ENCODE measurements at regions not wholly inside any gene's neighbourhood (a gene's known extent, or its start where the extent isn't known, plus 50 kb on each side); places are given as distances from the start of the nearest gene placed in this dataset.

- TF ChIP-seq E4F1 (IDR thresholded peaks at IDR 0.05; ENCODE audit: borderline replicate concordance, partially characterized antibody) (no peak), ATF3 (IDR thresholded peaks at IDR 0.05; ENCODE audit: borderline replicate concordance, extremely low read depth, low read depth, low read length) (no peak)
Measured at GRCh38 chr2:54021702-54022101, 50.9 kb upstream of the PSME4 start (continued).

- H3K4me3 ChIP-seq: no peak overlapping the region
- H3K4me1 ChIP-seq (ENCODE audit: control insufficient read depth, insufficient read depth, low read length): no peaks in the 10 kb centered on the region
- H3K27ac ChIP-seq (ENCODE audit: control insufficient read depth, insufficient read depth): no peak overlapping the region
- DNase-seq (ENCODE audit: low read depth, low spot score) (no peak), ATAC-seq (no peak), FAIRE-seq (no peak)
- no peak overlapping the region for H3K4me2 ChIP-seq (ENCODE audit: control insufficient read depth, insufficient read depth)
- no peaks in the 10 kb centered on the region for H3K79me2 ChIP-seq (ENCODE audit: control insufficient read depth, insufficient read depth, low read length)
- WGBS (ENCODE audit: insufficient coverage, insufficient replicate concordance, low lambda C conversion rate, missing lambda C conversion rate): 64% methylated on average over 7 of the region's 7 CpGs
- H3K36me3 ChIP-seq (ENCODE audit: control insufficient read depth in 2 of 2, insufficient read depth in 2 of 2, low read length in 1 of 2): no peaks in the 10 kb centered on the region
- no TSS peak for BruUV-seq (replicated peaks)
- ChIA-PET CTCF (no interaction called here), RAD21 (ENCODE audit: unreplicated experiment) (no interaction called here), SMC1A (ENCODE audit: uncharacterized antibody, unreplicated experiment) (interaction anchor here (0.6 to 1.1 kb wide), 2 partner anchors 76 to 484 kb away, joined by 3 read pairs; no protein-coding TSS in a partner anchor), POLR2A (no interaction called here)
- H3K27me3 ChIP-seq (replicated peaks in 1 of 2; ENCODE audit: control insufficient read depth in 2 of 2, insufficient read depth in 2 of 2, low read length in 1 of 2): no peaks in the 10 kb centered on the region
- no peak overlapping the region for H2AFZ ChIP-seq (ENCODE audit: control insufficient read depth, low read depth, low read length)
- H3K9me3 ChIP-seq (replicated peaks; ENCODE audit: control insufficient read depth, insufficient read depth, low read length): no peaks in the 10 kb centered on the region; the same call in 1 of the 3 replicates
- in situ Hi-C loops (cut with MboI) (no loop called here), intact Hi-C loops (cut with micrococcal nuclease; ENCODE audit: unreplicated experiment) (no loop called here)
- no peaks in the 10 kb centered on the region for H4K20me1 ChIP-seq (ENCODE audit: control insufficient read depth, insufficient read depth)
- H3K9ac ChIP-seq (ENCODE audit: control insufficient read depth, insufficient read depth, low read length): no peak overlapping the region
- TF ChIP-seq POU2F2 (IDR thresholded peaks at IDR 0.05; ENCODE audit: borderline replicate concordance, low read depth, low read length) (no peak), REST (IDR thresholded peaks at IDR 0.05; ENCODE audit: low read depth, low read length) (no peak), ZBTB40 (IDR thresholded peaks at IDR 0.05; ENCODE audit: borderline replicate concordance) (no peak), IRF4 (IDR thresholded peaks at IDR 0.05; ENCODE audit: low read depth, low read length) (no peak), TCF3 (IDR thresholded peaks at IDR 0.05; ENCODE audit: borderline replicate concordance, insufficient read depth, low read depth, low read length) (no peak), TCF7 (IDR thresholded peaks at IDR 0.05; ENCODE audit: borderline replicate concordance) (no peak), PKNOX1 (IDR thresholded peaks at IDR 0.05) (no peak), HDAC6 (IDR thresholded peaks at IDR 0.05; ENCODE audit: unreplicated experiment) (no peak)
Measured at GRCh38 chr2:54020793-54021414, 50.1 kb upstream of the PSME4 start.
